RWPE1 (cell line): ENCODE measurements at regions not wholly inside any gene's neighbourhood (a gene's known extent, or its start where the extent isn't known, plus 50 kb on each side); places are given as distances from the start of the nearest gene placed in this dataset.

Source experiments
- CTCF ChIA-PET: fragments of 350-600 bp; sonication (Branson Sonifier 250); formaldehyde crosslinking; extraction: SDS; loops from one replicate; lab custom pipeline; 2021; lab: Yijun Ruan, JAX
- POLR2A ChIA-PET: fragments of 400-600 bp; formaldehyde crosslinking; extraction: SDS; loops from one replicate; lab custom pipeline; 2020; ENCODE audit warnings: antibody characterized with exemption; ENCODE audit not compliant: low non-redundant PET; lab: Yijun Ruan, JAX
- DNase-seq: peaks from one replicate; pipeline ENCODE4 v3.0.0; 2012; ENCODE audit warnings: low spot score
- H3K27ac ChIP-seq: fragments of 450-650 bp; 2 replicates; pipeline ENCODE4 v1.5.1; 2017
- TF ChIP-seq, protein P1 (sequence below): fragments of 450-650 bp; conservative IDR thresholded peaks from 2 replicates; pipeline ENCODE4 v1.5.1; 2017; ENCODE audit warnings: low read depth, mild to moderate bottlenecking

DNA sequence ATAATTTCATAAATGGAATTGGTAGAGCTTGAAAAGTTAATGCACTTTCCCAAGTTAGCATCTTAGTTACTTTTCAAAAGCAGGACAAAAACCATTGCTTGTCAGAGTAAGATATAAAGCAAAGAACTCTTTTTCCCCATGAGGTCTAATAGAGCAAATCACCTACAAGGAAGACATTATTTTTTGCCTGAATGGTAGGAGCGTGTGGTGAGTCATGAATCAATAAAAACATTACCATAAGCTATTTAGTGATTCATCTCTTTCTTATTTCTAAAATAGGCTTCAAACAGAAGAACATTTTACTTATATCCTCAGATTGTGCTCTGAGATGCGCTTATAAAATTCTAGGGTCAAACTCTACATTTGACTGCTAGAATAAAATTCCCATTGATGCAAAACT lies 109.4 kb upstream of the GPRIN3 start:
- CTCF ChIA-PET: no interaction called here
- POLR2A ChIA-PET: no interaction called here
- no peak overlapping the region for H3K27ac ChIP-seq
- DNase-seq: no peak
- TF ChIP-seq, protein P1, sequence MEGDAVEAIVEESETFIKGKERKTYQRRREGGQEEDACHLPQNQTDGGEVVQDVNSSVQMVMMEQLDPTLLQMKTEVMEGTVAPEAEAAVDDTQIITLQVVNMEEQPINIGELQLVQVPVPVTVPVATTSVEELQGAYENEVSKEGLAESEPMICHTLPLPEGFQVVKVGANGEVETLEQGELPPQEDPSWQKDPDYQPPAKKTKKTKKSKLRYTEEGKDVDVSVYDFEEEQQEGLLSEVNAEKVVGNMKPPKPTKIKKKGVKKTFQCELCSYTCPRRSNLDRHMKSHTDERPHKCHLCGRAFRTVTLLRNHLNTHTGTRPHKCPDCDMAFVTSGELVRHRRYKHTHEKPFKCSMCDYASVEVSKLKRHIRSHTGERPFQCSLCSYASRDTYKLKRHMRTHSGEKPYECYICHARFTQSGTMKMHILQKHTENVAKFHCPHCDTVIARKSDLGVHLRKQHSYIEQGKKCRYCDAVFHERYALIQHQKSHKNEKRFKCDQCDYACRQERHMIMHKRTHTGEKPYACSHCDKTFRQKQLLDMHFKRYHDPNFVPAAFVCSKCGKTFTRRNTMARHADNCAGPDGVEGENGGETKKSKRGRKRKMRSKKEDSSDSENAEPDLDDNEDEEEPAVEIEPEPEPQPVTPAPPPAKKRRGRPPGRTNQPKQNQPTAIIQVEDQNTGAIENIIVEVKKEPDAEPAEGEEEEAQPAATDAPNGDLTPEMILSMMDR: no peak

- ChIA-PET POLR2A (no interaction called here), CTCF (no interaction called here)
- no peak for DNase-seq
- TF ChIP-seq, protein P1: no peak
- no peak overlapping the region for H3K27ac ChIP-seq
Observed at GRCh38 chr4:89413518-89413917, 105.9 kb upstream of the GPRIN3 start.

- DNase-seq: no peak
- TF ChIP-seq, protein P1: no peak
- CTCF ChIA-PET: interaction anchor here (0.6 kb wide), 1 partner anchor 128 kb away, joined by 3 read pairs; no protein-coding TSS in a partner anchor
- no peak overlapping the region for H3K27ac ChIP-seq
- POLR2A ChIA-PET: no interaction called here
Observed at GRCh38 chr4:89411539-89412309, 104.1 kb upstream of the GPRIN3 start.

- DNase-seq: no peak
- TF ChIP-seq, protein P1: no peak
- ChIA-PET POLR2A (no interaction called here), CTCF (interaction anchor here (0.6 kb wide), 1 partner anchor 129 kb away, joined by 3 read pairs; no protein-coding TSS in a partner anchor)
- H3K27ac ChIP-seq: no peak overlapping the region
Observed at GRCh38 chr4:89410687-89411086, 103.1 kb upstream of the GPRIN3 start.

GRCh38 chr4:89404530-89404929 lies 96.9 kb upstream of the GPRIN3 start:
- ChIA-PET CTCF (interaction anchor here (0.7 kb wide), 1 partner anchor 86 kb away, joined by 3 read pairs; no protein-coding TSS in a partner anchor), POLR2A (no interaction called here)
- DNase-seq: no peak
- H3K27ac ChIP-seq: no peak overlapping the region
- TF ChIP-seq, protein P1: no peak

GRCh38 chr4:89403826-89404225 lies 96.2 kb upstream of the GPRIN3 start:
- no peak overlapping the region for H3K27ac ChIP-seq
- CTCF ChIA-PET: no interaction called here
- POLR2A ChIA-PET: no interaction called here
- TF ChIP-seq, protein P1: no peak
- no peak for DNase-seq
